CD4-positive, alpha-beta T cell treated with Interleukin-15 for 1 hour (primary cell): ENCODE measurements at regions not wholly inside any gene's neighbourhood (a gene's known extent, or its start where the extent isn't known, plus 50 kb on each side); places are given as distances from the start of the nearest gene placed in this dataset.
"Not testable (repeated sequence)": the region's sequence is repeated elsewhere in the genome, so short reads cannot be mapped to it uniquely, and the experiment has no call there.

ENCODE experiments used
- DNase-seq: peaks from one replicate; pipeline ENCODE4 v3.0.0-alpha.2; 2020

- no peak for DNase-seq
These were observed 97.4 kb upstream of the IPO9 start for GRCh38 chr1:201731592-201731991.

GRCh38 chr1:201732351-201732750, 96.6 kb upstream of the IPO9 start:
- DNase-seq = no peak

GRCh38 chr1:201734221-201734620, 94.7 kb upstream of the IPO9 start:
- not testable (repeated sequence) for DNase-seq

GRCh38 chr1:201734786-201735185, 94.2 kb upstream of the IPO9 start:
- no peak for DNase-seq

GRCh38 chr1:201736707-201737320, 92.1 kb upstream of the IPO9 start:
- DNase-seq = no peak

- DNase-seq = no peak
These were observed 91.5 kb upstream of the IPO9 start for GRCh38 chr1:201737352-201738060.

- no peak for DNase-seq
These were observed 89.9 kb upstream of the IPO9 start for GRCh38 chr1:201739080-201739479.

GRCh38 chr1:201739492-201740085, 89.4 kb upstream of the IPO9 start:
- peak; percentile 53 for DNase-seq

GRCh38 chr1:201740086-201740541, 88.8 kb upstream of the IPO9 start:
- DNase-seq = no peak

GRCh38 chr1:201740670-201741111, 88.3 kb upstream of the IPO9 start:
- no peak for DNase-seq

GRCh38 chr1:201741763-201742342, 87.1 kb upstream of the IPO9 start:
- no peak for DNase-seq

GRCh38 chr1:201742476-201742875, 86.5 kb upstream of the IPO9 start:
- no peak for DNase-seq

GRCh38 chr1:201742955-201743805, 85.8 kb upstream of the IPO9 start:
- no peak for DNase-seq

GRCh38 chr1:201745023-201745422, 83.9 kb upstream of the IPO9 start:
- no peak for DNase-seq

- no peak for DNase-seq
These were observed 82.8 kb upstream of the IPO9 start for GRCh38 chr1:201746156-201746555.

GRCh38 chr1:201747261-201747660, 81.7 kb upstream of the IPO9 start:
- no peak for DNase-seq

GRCh38 chr1:201748335-201748734, 80.6 kb upstream of the IPO9 start:
- no peak for DNase-seq

GRCh38 chr1:201749059-201749690, 79.8 kb upstream of the IPO9 start:
- DNase-seq = no peak

- no peak for DNase-seq
These were observed 78.8 kb upstream of the IPO9 start for GRCh38 chr1:201750120-201750519.

- DNase-seq = no peak
These were observed 78.0 kb upstream of the IPO9 start for GRCh38 chr1:201750934-201751333.

- no peak for DNase-seq
These were observed 77.1 kb upstream of the IPO9 start for GRCh38 chr1:201751872-201752271.

GRCh38 chr1:201752333-201752732, 76.6 kb upstream of the IPO9 start:
- DNase-seq = no peak
